Endothelial cell (in vitro differentiated cells): ENCODE measurements at regions not wholly inside any gene's neighbourhood (a gene's known extent, or its start where the extent isn't known, plus 50 kb on each side); places are given as distances from the start of the nearest gene placed in this dataset.
"Not testable (repeated sequence)": the region's sequence is repeated elsewhere in the genome, so short reads cannot be mapped to it uniquely, and the experiment has no call there.

Experiments
- DNase-seq: peaks from one replicate; pipeline ENCODE4 v3.0.0; 2021; ENCODE audit warnings: low spot score
- H3K27ac Mint-ChIP-seq: one replicate; pipeline ENCODE4 v1.8.0; 2021; ENCODE audit warnings: mixed read lengths, inconsistent platforms; ENCODE audit not compliant: unreplicated experiment
- H3K27me3 Mint-ChIP-seq: one replicate; pipeline ENCODE4 v1.8.0; 2021; ENCODE audit warnings: mild to moderate bottlenecking, moderate library complexity, mixed read lengths, inconsistent platforms; ENCODE audit not compliant: unreplicated experiment
- H3K36me3 Mint-ChIP-seq: one replicate; pipeline ENCODE4 v1.8.0; 2021; ENCODE audit warnings: mild to moderate bottlenecking, low read depth, mixed read lengths, inconsistent platforms; ENCODE audit not compliant: unreplicated experiment
- H3K4me1 Mint-ChIP-seq: one replicate; pipeline ENCODE4 v1.8.0; 2021; ENCODE audit warnings: mild to moderate bottlenecking, mixed read lengths, inconsistent platforms; ENCODE audit not compliant: unreplicated experiment
- H3K4me3 Mint-ChIP-seq: one replicate; pipeline ENCODE4 v1.8.0; 2021; ENCODE audit warnings: mild to moderate bottlenecking, mixed read lengths, inconsistent platforms; ENCODE audit not compliant: unreplicated experiment
- H3K9me3 Mint-ChIP-seq: one replicate; pipeline ENCODE4 v1.8.0; 2021; ENCODE audit warnings: mixed read lengths, inconsistent platforms; ENCODE audit not compliant: unreplicated experiment
- TF ChIP-seq, protein P1 (sequence below): fragments of 200-600 bp; sonication (generic); IDR thresholded peaks from one replicate; pipeline ENCODE4 v1.5.0; 2021; ENCODE audit warnings: antibody characterized with exemption; ENCODE audit not compliant: unreplicated experiment

DNA sequence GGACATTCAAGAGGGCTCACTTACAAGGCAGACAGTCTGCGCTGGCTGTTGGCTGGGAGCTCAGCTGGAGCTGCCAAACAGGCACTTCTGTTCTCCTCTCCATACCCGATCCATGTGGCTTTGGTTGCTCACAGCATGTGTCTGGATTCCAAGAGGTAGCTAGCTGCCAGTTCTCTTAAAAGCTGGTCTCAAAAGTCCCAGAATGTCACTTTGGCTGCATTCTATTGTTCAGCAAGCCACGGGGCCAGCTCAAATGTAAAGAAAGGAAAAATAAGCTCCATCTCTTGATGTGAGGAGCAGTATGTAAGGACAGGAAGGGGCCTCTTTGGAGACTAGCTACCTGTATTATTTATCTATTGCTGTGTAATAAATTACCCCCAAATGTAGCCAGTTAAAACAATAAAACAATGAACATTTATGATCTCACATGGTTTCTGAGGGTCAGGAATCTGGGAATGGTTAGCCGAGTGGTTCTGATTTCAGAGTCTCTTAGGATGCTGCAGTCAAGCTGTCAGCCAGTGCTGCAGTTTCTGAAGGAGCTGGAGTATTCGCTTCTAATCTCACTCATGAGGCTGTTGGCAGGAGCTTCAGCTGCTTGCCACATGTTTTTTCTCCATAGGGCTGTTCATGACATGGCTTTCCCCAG is 112.7 kb upstream of the CLINT1 start:
- Mint-ChIP-seq H3K4me3 (no peak overlapping the region), H3K36me3 (no peaks in the 10 kb centered on the region), H3K9me3 (no peaks in the 10 kb centered on the region), H3K4me1 (peaks cover 3% of the 10 kb centered on the region), H3K27ac (no peak overlapping the region), H3K27me3 (no peaks in the 10 kb centered on the region)
- DNase-seq, result no peak
- TF ChIP-seq, protein P1, sequence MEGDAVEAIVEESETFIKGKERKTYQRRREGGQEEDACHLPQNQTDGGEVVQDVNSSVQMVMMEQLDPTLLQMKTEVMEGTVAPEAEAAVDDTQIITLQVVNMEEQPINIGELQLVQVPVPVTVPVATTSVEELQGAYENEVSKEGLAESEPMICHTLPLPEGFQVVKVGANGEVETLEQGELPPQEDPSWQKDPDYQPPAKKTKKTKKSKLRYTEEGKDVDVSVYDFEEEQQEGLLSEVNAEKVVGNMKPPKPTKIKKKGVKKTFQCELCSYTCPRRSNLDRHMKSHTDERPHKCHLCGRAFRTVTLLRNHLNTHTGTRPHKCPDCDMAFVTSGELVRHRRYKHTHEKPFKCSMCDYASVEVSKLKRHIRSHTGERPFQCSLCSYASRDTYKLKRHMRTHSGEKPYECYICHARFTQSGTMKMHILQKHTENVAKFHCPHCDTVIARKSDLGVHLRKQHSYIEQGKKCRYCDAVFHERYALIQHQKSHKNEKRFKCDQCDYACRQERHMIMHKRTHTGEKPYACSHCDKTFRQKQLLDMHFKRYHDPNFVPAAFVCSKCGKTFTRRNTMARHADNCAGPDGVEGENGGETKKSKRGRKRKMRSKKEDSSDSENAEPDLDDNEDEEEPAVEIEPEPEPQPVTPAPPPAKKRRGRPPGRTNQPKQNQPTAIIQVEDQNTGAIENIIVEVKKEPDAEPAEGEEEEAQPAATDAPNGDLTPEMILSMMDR, result no peak

DNA sequence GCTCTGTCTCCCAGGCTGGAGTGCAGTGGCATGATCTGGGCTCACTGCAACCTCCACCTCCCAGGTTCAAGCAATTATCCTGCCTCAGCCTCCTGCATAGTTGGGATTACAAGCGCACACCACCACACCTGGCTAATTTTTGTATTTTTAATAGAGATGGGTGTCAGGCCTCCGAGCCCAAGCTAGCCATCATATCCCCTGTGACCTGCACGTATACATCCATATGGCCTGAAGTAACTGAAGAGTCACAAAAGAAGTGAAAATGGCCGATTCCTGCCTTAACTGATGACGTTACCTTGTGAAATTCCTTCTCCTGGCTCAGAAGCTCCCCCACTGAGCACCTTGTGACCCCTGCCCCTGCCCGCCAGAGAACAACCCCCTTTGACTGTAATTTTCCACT is 109.6 kb upstream of the CLINT1 start:
- not testable (repeated sequence) for H3K36me3 Mint-ChIP-seq, H3K9me3 Mint-ChIP-seq, DNase-seq, H3K4me1 Mint-ChIP-seq, H3K4me3 Mint-ChIP-seq, H3K27ac Mint-ChIP-seq, H3K27me3 Mint-ChIP-seq

DNA sequence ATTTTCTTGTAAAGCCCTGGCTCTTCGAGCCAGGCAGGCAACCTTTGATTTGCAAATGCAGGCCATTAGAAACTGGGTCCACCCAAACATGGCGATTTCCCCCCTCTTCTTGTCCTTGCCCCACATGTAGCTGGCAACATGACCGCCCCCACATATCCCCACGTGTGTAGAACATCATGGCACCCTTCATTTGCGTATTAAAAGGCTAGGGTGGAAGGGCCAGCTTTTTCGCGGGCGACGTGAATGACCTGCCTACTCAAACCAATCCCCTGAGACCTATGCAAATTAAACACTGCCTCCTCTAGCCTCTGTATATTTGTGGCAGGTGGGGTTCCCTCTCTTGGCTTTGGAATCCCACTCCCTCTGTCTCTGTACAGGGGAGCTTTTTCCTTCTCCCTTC is 107.0 kb upstream of the CLINT1 start:
- Mint-ChIP-seq H3K27ac (no peak overlapping the region), H3K27me3 (no peaks in the 10 kb centered on the region), H3K36me3 (no peaks in the 10 kb centered on the region), H3K9me3 (no peaks in the 10 kb centered on the region), H3K4me3 (no peak overlapping the region), H3K4me1 (no peaks in the 10 kb centered on the region)
- TF ChIP-seq, protein P1, result no peak
- no peak for DNase-seq

DNA sequence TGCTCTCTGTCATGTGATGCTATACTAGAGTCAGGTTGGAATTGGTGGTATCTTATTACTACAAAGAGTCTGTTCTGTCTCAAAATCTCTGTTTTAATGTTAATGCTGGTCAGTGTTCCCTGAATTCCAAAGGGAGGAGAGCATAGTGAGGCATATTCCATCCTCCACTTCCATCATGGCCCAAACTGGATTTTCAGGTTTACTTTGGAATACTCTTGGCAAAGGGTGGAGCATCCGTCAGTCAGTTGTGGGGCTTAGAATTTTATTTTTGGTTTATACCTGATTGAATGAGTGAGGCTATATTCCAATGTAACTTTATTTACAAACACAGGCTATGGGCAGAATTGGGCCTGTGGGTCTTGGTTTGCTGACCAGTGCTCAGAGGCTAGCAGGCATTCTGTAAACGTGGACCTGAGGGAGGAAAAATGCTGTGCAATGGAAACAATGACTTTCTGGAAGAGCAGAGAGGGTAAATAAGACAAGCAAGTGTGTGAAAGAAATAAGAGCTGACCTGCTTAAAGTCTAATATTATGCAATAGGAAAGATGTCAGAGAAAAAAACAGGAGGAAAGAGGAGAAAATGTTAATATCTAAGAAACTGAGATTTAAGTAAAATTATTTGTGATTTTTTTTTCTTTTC is 106.2 kb upstream of the CLINT1 start:
- TF ChIP-seq, protein P1, result no peak
- no peaks in the 10 kb centered on the region for H3K9me3 Mint-ChIP-seq

DNA sequence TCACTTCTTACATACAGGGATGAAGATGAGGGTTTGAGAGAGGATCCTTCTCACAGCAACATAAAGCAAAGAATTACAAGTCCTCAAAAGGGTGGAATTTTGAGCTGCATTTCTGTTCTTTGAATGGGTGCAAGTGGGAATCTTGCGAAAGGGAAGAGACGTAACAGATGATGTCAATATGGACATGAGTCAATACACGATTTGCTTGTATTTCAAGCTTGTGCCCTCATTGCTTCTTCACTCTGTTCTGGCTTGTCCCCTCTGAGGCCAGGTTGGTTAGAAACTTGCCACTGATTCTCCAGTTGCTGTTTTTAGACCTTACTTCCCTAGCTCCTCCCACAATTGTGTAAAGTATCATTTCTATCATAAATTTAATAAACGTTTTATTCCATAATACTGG is 104.8 kb upstream of the CLINT1 start:
- Mint-ChIP-seq H3K27me3 (no peaks in the 10 kb centered on the region), H3K4me1 (no peaks in the 10 kb centered on the region), H3K27ac (no peak overlapping the region), H3K4me3 (no peak overlapping the region), H3K36me3 (no peaks in the 10 kb centered on the region), H3K9me3 (no peaks in the 10 kb centered on the region)
- DNase-seq, result no peak
- TF ChIP-seq, protein P1, result no peak

More for the DNA sequence above, 106.2 kb upstream of the CLINT1 start:
- DNase-seq, result no peak
- Mint-ChIP-seq H3K4me1 (no peaks in the 10 kb centered on the region), H3K27me3 (no peaks in the 10 kb centered on the region), H3K36me3 (no peaks in the 10 kb centered on the region), H3K27ac (no peak overlapping the region), H3K4me3 (no peak overlapping the region)
